Suprapubic skin (tissue), 4 donors: ENCODE measurements at regions not wholly inside any gene's neighbourhood (a gene's known extent, or its start where the extent isn't known, plus 50 kb on each side); places are given as distances from the start of the nearest gene placed in this dataset.

Source experiments
- DNase-seq, 2 donors: peaks; one replicate each; pipeline ENCODE4 v3.0.0-alpha.2; 2019; ENCODE audit warnings: low spot score in 2 of 2
- H3K27ac ChIP-seq: fragments of 200-600 bp; sonication (generic); one replicate; pipeline ENCODE4 v1.5.1; 2019
- H3K27me3 ChIP-seq: fragments of 200-600 bp; sonication (generic); one replicate; pipeline ENCODE4 v1.5.1; 2019
- H3K36me3 ChIP-seq: fragments of 200-600 bp; sonication (generic); one replicate; pipeline ENCODE4 v1.5.1; 2019
- H3K4me1 ChIP-seq: fragments of 200-600 bp; sonication (generic); one replicate; pipeline ENCODE4 v1.5.1; 2019
- H3K4me3 ChIP-seq: fragments of 200-600 bp; sonication (generic); one replicate; pipeline ENCODE4 v1.5.1; 2019; ENCODE audit warnings: mild to moderate bottlenecking
- H3K9me3 ChIP-seq: fragments of 200-600 bp; sonication (generic); one replicate; pipeline ENCODE4 v1.5.1; 2019
- CTCF ChIP-seq, 2 donors: fragments of 200-600 bp in 1 of 2; fragments of 450-650 bp in 1 of 2; sonication (generic) in 1 of 2; IDR thresholded peaks; one replicate each; pipeline ENCODE4 v1.5.1; 2016 to 2019; ENCODE audit warnings: antibody characterized with exemption in 2 of 2, mild to moderate bottlenecking in 1 of 2, moderate library complexity in 1 of 2
- EP300 ChIP-seq: sonication (generic); formaldehyde crosslinking; IDR thresholded peaks from one replicate; pipeline ENCODE4 v1.6.1; 2017; ENCODE audit warnings: antibody characterized with exemption
- POLR2A ChIP-seq, 2 donors: fragments of 450-650 bp; IDR thresholded peaks; one replicate each; pipeline ENCODE4 v1.6.1; 2017; ENCODE audit warnings: antibody characterized with exemption in 2 of 2, mild to moderate bottlenecking in 2 of 2, moderate library complexity in 2 of 2
- POLR2AphosphoS5 ChIP-seq, 3 donors: sonication (generic); formaldehyde crosslinking; IDR thresholded peaks; one replicate each; pipeline ENCODE4 v1.6.1; 2017; ENCODE audit warnings: antibody characterized with exemption in 3 of 3
- WGBS: methylation state at CpG from one replicate; pipeline ENCODE4 v1.1.5; 2018; 5-methylcytosine and 5-hydroxymethylcytosine counted together

GRCh38 chr18:68568364-68569155 lies 146.3 kb downstream of the TMX3 start:
- peaks cover 5% of the 10 kb centered on the region for H3K9me3 ChIP-seq
- WGBS = 31% methylated on average over 4 of the region's 4 CpGs

GRCh38 chr18:68566991-68567390 lies 147.9 kb downstream of the TMX3 start:
- Histone ChIP-seq H3K4me1 (no peaks in the 10 kb centered on the region), H3K9me3 (no peaks in the 10 kb centered on the region), H3K27ac (no peak overlapping the region), H3K27me3 (no peaks in the 10 kb centered on the region), H3K4me3 (no peak overlapping the region), H3K36me3 (no peaks in the 10 kb centered on the region)
- 91% methylated on average over 2 of the region's 2 CpGs for WGBS
- no peak for DNase-seq
- TF ChIP-seq EP300 (no peak), CTCF (IDR thresholded peaks at IDR 0.05) (no peak), POLR2A (IDR thresholded peaks at IDR 0.05) (no peak), POLR2AphosphoS5 (IDR thresholded peaks at IDR 0.05) (no peak)

More at GRCh38 chr18:68568364-68569155, 146.3 kb downstream of the TMX3 start:
- TF ChIP-seq CTCF (IDR thresholded peaks at IDR 0.05) = no peak
- no peak for TF ChIP-seq EP300
- TF ChIP-seq POLR2AphosphoS5 (IDR thresholded peaks at IDR 0.05) = no peak
- no peak for TF ChIP-seq POLR2A (IDR thresholded peaks at IDR 0.05)
- H3K36me3 ChIP-seq = no peaks in the 10 kb centered on the region
- H3K27ac ChIP-seq = no peak overlapping the region
- no peaks in the 10 kb centered on the region for H3K27me3 ChIP-seq
- no peaks in the 10 kb centered on the region for H3K4me1 ChIP-seq
- H3K4me3 ChIP-seq = no peak overlapping the region
- DNase-seq = no peak

- H3K4me3 ChIP-seq = no peak overlapping the region
- no peaks in the 10 kb centered on the region for H3K36me3 ChIP-seq
- WGBS = 75% methylated on average over 3 of the region's 3 CpGs
- no peak for TF ChIP-seq CTCF (IDR thresholded peaks at IDR 0.05)
- H3K4me1 ChIP-seq = no peaks in the 10 kb centered on the region
- no peaks in the 10 kb centered on the region for H3K27me3 ChIP-seq
- H3K27ac ChIP-seq = no peak overlapping the region
- no peaks in the 10 kb centered on the region for H3K9me3 ChIP-seq
- DNase-seq = no peak
Measured at GRCh38 chr18:68564961-68565360, 149.9 kb downstream of the TMX3 start.

- Histone ChIP-seq H3K9me3 (no peaks in the 10 kb centered on the region), H3K27ac (no peak overlapping the region), H3K4me3 (no peak overlapping the region), H3K36me3 (no peaks in the 10 kb centered on the region), H3K27me3 (no peaks in the 10 kb centered on the region), H3K4me1 (no peaks in the 10 kb centered on the region)
- TF ChIP-seq CTCF (IDR thresholded peaks at IDR 0.05) (no peak), POLR2A (IDR thresholded peaks at IDR 0.05) (no peak), POLR2AphosphoS5 (IDR thresholded peaks at IDR 0.05) (no peak), EP300 (no peak)
- no peak for DNase-seq
Measured at GRCh38 chr18:68564351-68564750, 150.6 kb downstream of the TMX3 start.

- Histone ChIP-seq H3K27me3 (no peaks in the 10 kb centered on the region), H3K36me3 (no peaks in the 10 kb centered on the region), H3K27ac (no peak overlapping the region), H3K4me1 (no peaks in the 10 kb centered on the region), H3K4me3 (no peak overlapping the region), H3K9me3 (peaks cover 8% of the 10 kb centered on the region)
- DNase-seq = no peak
- TF ChIP-seq POLR2A (IDR thresholded peaks at IDR 0.05) (no peak), POLR2AphosphoS5 (IDR thresholded peaks at IDR 0.05) (no peak), CTCF (IDR thresholded peaks at IDR 0.05) (no peak), EP300 (no peak)
- WGBS = 76% methylated on average over 2 of the region's 2 CpGs
Measured at GRCh38 chr18:68560128-68560527, 154.8 kb downstream of the TMX3 start.
